ENCODE measurements at regions not wholly inside any gene's neighbourhood (a gene's known extent, or its start where the extent isn't known, plus 50 kb on each side); places are given as distances from the start of the nearest gene placed in this dataset.
A peak's percentile ranks its signal among the peaks of the same experiment; 100 is the strongest.

GRCh38 chr2:128687565-128687964 lies 368.9 kb upstream of the HS6ST1 start:
- H3K27ac ChIP-seq: no peak overlapping the region
- TF ChIP-seq CTCF (IDR thresholded peaks at IDR 0.05): no peak
- H3K4me3 ChIP-seq: no peak overlapping the region
- DNase-seq (ENCODE audit: low spot score): no peak

- Histone ChIP-seq H3K27ac (no peak overlapping the region), H3K4me3 (no peak overlapping the region)
- no peak for DNase-seq (ENCODE audit: low spot score)
- TF ChIP-seq CTCF (IDR thresholded peaks at IDR 0.05): no peak
Measured at GRCh38 chr2:128689971-128690370, 371.3 kb upstream of the HS6ST1 start.

- Histone ChIP-seq H3K4me3 (no peak overlapping the region), H3K27ac (no peak overlapping the region)
- TF ChIP-seq CTCF (IDR thresholded peaks at IDR 0.05): no peak
- DNase-seq (ENCODE audit: low spot score): no peak
Measured at GRCh38 chr2:128690431-128690830, 371.8 kb upstream of the HS6ST1 start.

- Histone ChIP-seq H3K27ac (no peak overlapping the region), H3K4me3 (no peak overlapping the region)
- DNase-seq (ENCODE audit: low spot score): no peak
- TF ChIP-seq CTCF (IDR thresholded peaks at IDR 0.05): no peak
Measured at GRCh38 chr2:128690869-128691268, 372.2 kb upstream of the HS6ST1 start.

- TF ChIP-seq CTCF (IDR thresholded peaks at IDR 0.05): no peak
- H3K27ac ChIP-seq: no peak overlapping the region
- H3K4me3 ChIP-seq: no peak overlapping the region
- no peak for DNase-seq (ENCODE audit: low spot score)
Measured at GRCh38 chr2:128691526-128691925, 372.9 kb upstream of the HS6ST1 start.

GRCh38 chr2:128692895-128693742 lies 374.5 kb upstream of the HS6ST1 start:
- no peak overlapping the region for H3K4me3 ChIP-seq
- no peak for DNase-seq (ENCODE audit: low spot score)
- peak overlapping the region; percentile 30 to 37 for H3K27ac ChIP-seq
- no peak for TF ChIP-seq CTCF (IDR thresholded peaks at IDR 0.05)

- TF ChIP-seq CTCF (IDR thresholded peaks at IDR 0.05): no peak
- DNase-seq (ENCODE audit: low spot score): no peak
- peak overlapping the region in 1 of 2 donors; percentile 30 for H3K27ac ChIP-seq
Measured at GRCh38 chr2:128693743-128694029, 375.0 kb upstream of the HS6ST1 start.

More at GRCh38 chr2:128693743-128694029, 375.0 kb upstream of the HS6ST1 start:
- H3K4me3 ChIP-seq: no peak overlapping the region

All from coronary artery (tissue), 2 donors.